Activated T-cell treated with anti-CD3 and anti-CD28 coated beads for 4 hours (primary cell): ENCODE measurements at regions not wholly inside any gene's neighbourhood (a gene's known extent, or its start where the extent isn't known, plus 50 kb on each side); places are given as distances from the start of the nearest gene placed in this dataset.
"Not testable (repeated sequence)": the region's sequence is repeated elsewhere in the genome, so short reads cannot be mapped to it uniquely, and the experiment has no call there.

Experiments used
- DNase-seq: peaks from one replicate; pipeline ENCODE4 v3.0.0-alpha.2; 2020

DNA sequence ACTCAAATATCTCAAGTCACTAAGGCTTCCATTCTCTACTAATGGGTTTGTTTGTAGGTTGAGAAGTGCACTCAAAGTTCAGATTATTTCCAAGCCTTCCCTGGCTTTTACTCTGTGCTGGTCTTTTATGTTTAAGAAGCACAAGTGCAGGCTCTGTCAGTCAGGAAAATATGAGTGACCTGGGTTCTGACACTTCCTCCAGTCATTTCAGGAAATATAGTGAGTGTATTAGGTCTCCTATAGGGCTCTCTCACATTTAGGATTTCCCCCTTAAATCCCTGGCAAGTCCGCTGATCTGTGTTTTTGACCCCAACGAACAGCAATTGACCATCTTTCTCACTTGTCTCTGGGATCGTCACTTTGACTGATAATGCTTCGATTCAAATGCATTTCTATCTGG lies 210.2 kb downstream of the ARPP21 start:
- no peak for DNase-seq

DNA sequence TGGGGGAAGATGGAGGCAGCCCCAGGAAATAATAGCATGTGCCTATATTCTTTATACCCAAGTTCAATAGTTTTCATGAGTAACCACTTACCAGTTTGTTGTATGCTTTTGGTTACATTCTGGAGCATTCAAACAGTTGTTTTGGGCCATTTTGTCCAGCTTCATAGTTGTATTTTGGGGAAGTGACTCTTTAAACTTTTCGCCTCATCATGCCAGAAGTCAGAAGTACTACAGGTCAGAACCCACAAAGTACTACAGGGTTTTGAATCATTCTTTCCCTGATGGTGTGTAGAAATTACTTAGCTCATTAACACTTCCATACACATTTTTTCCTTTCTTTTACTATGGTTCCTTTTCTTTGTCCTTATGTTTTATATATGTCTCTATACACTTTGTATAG lies 210.6 kb downstream of the ARPP21 start:
- no peak for DNase-seq

GRCh38 chr3:35857004-35857403 lies 217.7 kb downstream of the ARPP21 start:
- DNase-seq = no peak

- no peak for DNase-seq
These were observed 222.7 kb downstream of the ARPP21 start for GRCh38 chr3:35862057-35862456.

DNA sequence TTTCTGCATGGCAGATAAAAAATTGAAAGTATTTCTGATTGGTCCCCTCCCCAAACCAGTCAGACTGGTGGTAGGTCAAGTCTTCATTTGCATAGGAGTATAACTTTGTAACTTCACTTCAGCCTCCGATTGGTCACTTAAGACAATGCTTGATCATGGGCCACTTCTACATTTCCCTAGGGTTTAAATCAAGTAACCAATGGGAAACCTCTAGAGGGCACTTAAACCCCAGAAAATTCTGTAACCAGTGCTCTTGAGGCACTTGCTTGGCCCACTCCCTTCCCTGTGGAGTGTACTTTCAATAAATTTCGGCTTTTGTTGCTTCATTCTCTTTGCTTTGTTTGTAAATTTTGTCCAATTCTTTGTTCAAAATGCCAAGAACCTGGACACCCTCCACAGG lies 225.5 kb downstream of the ARPP21 start:
- no peak for DNase-seq

DNA sequence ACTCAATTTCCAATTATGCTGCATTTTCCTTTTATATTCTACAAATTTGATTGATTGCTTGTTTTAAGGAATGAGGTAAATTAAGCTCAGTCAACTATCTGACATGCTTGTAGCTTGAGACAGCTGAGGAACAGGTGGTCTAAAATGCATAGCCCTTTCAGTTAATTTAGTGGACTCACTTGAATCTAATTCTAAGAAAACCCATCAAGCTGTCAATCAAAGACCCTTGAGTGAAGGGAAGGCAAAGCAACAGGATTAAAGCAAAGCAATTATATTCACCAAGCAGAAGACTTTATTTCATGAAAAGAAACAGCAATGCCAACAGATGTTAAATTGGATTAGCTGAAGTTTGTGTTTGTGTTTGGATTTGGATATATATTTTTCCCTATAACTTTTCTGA lies 228.5 kb downstream of the ARPP21 start:
- DNase-seq = no peak

DNA sequence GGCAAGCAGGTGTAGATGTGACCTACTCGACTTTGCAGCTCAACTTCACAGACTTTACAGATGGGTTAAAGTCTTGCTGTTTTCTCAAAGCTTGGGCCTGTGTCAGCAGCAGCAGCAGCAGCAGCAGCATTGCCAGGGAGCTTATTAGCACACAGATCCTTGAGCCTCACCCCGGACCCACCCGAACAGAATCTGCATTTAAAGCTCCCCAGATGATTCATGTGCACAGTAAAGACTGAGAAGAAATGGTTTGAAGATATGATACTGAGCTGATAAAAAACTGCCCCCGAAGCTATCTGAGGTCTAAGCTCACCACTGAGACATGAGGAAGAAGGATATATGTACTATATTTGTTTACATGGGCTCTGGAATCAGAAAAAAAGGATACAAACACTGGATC lies 231.7 kb downstream of the ARPP21 start:
- no peak for DNase-seq

DNA sequence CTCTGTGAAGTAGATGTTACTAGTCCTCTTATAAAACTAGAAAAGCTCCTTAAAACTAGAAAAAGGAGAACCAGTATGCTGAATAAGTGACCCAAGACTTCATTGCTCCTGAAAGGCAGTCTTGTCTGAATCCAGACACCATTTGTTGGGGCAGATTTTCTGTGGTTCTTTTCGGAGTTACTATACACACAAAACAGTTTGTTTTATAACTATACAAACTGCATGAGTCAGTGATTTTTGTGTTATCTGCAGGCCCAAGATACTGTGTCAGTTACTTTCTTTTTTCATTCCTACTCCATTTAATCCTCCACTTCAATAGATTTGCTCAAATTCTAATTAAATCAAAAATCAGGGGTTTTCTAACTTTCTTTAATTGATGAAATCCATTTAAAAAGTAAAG lies 244.6 kb downstream of the ARPP21 start:
- no peak for DNase-seq

DNA sequence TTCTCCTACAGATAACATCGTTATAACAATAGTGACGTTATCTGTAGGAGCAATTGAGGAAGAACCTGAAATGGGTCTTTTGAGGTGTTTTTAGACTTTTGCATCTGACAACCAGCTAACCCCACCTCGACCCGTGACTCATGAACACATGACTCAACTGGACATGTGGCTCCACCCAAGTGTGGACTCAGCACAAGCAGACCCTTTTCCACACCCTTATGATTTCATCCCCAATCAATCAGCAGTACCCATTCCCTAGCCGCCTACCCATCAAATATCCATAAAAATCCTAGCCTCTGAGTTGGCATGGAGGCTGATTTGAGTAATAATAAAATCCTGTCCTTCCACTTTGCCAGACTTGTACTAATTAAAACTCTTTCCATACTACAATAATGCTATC lies 255.4 kb downstream of the ARPP21 start:
- DNase-seq = no peak

DNA sequence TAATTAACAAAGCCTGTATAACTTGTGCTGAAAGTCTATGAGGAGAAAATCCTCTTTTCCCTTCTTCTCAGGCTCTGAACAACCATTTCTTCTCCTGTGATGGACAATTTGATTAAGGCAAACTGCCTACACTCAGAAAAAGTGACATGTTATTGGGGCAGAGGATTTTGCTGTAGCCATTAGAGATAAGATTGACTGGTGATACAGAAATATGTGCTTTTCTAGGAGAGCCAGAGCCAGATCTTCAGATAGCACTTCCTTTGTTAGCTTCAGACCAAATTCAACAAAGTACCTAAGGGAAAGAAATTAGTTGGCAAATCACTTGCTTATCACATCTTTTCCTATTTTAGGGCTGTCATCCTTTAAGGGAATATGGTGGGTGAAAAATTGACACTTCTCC lies 259.9 kb downstream of the ARPP21 start:
- DNase-seq = no peak

DNA sequence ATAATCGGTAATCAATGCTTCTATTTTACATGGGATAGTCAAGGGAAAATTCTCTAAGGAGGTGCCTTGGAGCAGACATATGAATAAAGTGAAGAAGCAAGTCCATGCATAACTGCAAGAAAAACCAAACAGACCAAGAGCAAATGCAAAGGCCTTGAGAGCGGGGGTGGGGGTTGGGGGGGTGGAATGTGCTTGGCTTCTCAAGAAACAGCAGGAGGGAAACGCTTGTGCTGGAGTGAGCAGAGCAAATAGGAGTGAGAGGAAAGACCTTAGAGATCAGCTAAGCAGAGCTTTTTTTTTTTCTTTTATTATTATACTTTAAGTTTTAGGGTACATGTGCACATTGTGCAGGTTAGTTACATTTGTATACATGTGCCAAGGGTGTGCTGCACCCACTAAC lies 260.8 kb downstream of the ARPP21 start:
- DNase-seq = no peak

DNA sequence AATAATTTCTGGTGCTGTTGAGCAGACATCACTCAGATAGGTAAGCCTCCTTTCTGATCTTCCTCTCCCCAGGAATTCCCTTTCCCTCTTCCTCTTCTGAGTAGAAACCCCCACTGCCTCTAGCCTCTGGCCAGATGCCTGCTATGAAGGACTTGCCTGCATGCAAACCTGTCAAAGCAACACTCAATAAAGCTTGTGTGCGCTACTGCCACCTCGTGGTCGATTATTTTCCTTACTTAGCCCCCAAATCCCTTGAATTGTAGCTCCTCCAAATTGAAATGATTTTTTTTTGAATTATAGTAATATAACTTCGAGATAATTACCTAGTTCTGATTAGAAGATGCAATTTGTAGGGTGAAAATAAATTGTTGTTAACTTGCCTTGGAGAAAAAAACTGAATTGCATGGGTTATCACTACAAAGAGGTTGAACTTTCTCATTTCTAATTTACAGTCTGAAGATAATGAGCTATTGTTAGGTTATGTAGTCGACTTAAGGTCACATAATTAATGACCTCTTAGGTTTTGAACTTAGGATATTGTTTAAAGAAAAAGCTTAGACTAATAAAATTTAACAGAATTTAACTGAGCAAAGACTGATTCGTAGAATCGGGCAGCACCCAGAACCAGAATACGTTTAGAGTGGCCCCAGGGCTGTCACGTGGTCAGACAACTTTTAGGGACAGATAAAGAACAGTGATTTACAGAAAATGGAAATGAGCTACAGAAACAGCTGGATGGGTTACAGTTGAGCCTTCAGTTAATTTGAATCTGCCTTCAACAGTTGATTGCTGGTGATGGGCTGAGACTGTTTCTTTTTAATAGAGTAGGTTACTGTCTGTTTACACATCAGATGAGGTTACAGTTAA lies 269.3 kb downstream of the ARPP21 start:
- peak; percentile 8 for DNase-seq

GRCh38 chr3:35919160-35919559 lies 279.8 kb downstream of the ARPP21 start:
- DNase-seq = no peak

- DNase-seq = no peak
These were observed 282.4 kb downstream of the ARPP21 start for GRCh38 chr3:35921718-35922117.

GRCh38 chr3:35924070-35924469 lies 284.7 kb downstream of the ARPP21 start:
- DNase-seq = not testable (repeated sequence)

- no peak for DNase-seq
These were observed 288.1 kb downstream of the ARPP21 start for GRCh38 chr3:35927441-35927840.

DNA sequence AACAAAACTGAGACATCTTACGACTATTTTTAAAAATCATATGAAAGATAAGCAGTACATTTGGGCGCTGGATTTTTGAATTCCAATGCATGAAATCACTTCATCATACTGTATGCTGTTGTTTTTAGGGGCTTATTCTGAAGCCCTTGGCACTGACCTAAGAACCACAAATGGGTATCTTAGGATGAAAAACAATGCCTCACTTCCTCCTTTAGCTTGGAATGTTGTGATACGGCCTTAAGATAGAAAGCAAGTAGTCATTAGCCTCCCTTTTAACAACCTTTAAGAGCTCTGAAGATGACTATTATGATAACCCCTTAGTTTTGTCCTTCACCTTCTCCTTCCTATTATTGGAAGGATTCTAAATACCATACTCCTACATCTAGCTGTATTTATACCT lies 289.8 kb downstream of the ARPP21 start:
- DNase-seq = no peak

- DNase-seq = no peak
These were observed 292.5 kb downstream of the ARPP21 start for GRCh38 chr3:35931867-35932266.

- DNase-seq = no peak
These were observed 293.7 kb downstream of the ARPP21 start for GRCh38 chr3:35932995-35933394.

DNA sequence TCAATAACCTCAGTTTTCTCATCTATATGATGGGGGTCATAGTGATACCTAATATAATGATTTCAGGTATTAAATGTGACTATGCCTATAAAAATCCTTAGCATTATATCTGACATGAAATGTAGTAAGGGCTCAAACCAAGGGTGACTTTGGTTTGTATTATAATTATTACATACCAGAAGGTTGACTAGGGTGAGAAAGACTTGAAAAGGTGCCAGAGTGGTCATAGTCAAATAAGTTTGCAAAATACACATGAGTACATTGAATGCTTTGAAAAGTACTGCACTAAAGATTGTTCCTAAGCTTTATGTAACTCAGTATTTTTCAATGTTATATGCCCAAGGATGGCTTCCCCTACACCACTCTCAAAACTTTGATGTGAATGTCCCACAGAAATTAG lies 297.2 kb downstream of the ARPP21 start:
- no peak for DNase-seq

- no peak for DNase-seq
These were observed 305.8 kb downstream of the ARPP21 start for GRCh38 chr3:35944926-35945710.

- DNase-seq = no peak
These were observed 307.0 kb downstream of the ARPP21 start for GRCh38 chr3:35946121-35946853.

- no peak for DNase-seq
These were observed 307.7 kb downstream of the ARPP21 start for GRCh38 chr3:35946854-35947515.
